IPS DF 19.7 (cell line): ENCODE measurements at regions not wholly inside any gene's neighbourhood (a gene's known extent, or its start where the extent isn't known, plus 50 kb on each side); places are given as distances from the start of the nearest gene placed in this dataset.
"Not testable (repeated sequence)": the region's sequence is repeated elsewhere in the genome, so short reads cannot be mapped to it uniquely, and the experiment has no call there.

Experiments
- DNase-seq: peaks from one replicate; pipeline ENCODE4 v3.0.0-alpha.2; 2013; ENCODE audit warnings: low read depth, low spot score

DNA sequence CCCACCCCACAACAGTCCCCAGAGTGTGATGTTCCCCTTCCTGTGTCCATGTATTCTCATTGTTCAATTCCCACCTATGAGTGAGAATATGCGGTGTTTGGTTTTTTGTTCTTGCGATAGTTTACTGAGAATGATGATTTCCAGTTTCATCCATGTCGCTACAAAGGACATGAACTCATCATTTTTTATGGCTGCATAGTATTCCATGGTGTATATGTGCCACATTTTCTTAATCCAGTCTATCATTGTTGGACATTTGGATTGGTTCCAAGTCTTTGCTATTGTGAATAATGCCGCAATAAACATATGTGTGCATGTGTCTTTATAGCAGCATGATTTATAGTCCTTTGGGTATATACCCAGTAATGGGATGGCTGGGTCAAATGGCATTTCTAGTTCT lies 156.9 kb downstream of the RHOU start:
- DNase-seq: not testable (repeated sequence)

DNA sequence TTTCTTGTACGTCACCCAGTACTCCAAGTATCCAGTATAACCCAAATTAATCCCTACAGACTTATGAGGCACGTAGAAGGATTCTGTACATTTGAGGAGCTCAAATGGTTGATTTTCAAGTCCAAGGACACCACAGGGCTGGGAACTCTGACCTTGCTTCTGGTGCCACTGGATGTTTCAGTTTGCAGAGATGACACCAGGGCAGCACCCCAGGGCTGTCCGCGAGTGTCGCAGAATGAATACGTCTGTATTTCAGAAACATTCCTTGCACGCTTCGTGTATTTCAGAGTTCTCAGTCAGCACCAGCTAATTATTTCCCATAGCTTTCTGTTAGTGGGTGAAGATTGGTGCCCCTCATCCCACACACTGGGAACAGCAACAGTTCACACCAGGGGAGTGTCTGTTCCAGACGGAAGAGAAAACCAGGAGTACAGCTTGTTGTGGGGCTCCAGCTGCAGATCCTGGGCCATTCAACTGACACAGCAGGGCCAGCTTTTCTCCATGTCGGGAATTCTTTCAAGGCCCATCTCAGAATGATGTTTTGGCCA lies 159.2 kb downstream of the RHOU start:
- DNase-seq: no peak

DNA sequence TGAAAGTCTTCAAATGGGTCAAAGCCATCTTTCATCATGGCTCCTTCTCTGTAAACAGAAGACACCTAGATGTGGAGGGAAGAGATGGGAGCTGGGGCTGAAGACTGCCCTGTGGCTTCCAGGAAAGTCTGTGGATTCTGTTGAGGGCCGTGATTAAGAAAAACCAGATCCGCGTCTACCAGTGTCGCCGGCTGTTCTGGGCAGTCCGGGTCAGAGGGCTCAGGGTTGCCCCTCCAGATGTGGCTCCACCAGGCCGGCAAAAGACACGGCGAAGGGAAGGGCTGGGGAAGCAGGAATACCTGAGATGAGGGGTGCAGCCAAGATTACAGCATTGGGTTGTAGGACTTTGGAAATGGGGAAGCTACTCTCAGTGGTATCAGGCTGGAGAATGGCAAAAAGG lies 162.6 kb downstream of the RHOU start:
- no peak for DNase-seq

DNA sequence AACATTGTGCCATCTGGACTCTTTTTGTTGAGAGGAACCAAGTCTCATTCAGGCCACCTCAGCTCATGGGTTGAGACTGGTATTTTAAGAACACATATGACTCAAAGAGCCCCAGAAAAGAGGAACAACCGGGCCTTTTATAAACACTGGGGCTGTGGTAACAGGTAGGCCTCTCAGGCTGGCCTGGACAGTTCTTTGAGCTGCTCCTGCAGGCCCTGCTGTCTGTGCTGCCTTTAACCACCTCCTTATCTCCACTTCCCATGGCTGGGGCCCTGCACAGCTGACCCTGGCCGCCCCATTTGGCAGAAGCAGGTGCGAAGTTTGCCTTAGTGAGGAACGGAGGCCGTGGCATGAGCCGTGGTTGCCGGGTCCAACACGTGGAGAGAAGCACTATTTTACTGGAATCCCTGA lies 163.3 kb downstream of the RHOU start:
- no peak for DNase-seq

DNA sequence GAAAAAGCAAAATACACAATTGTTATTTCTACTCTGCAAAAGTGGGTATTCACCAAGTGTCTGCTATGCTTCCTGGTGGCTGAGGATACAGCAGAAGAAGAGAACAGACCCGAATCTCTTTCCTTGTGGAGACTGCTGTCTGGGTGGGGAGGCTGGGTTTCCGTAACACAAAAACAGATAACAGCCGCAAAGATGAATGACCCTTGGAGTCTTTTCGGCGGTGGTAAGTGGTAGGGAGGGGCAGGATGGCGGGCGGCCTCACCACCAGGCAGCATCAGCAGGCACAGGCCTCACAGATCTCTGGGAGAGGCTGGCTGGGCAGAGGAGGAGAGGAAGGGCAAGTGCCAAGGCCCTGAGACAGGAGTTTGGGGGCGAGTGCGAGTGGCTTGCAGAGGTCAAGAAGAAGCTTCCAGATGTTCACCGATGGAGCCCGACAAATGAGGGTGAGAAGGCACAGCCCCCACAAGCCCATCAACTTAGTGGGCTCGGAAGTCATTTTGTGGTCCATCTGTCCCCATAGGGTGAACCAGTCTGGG lies 164.2 kb downstream of the RHOU start:
- no peak for DNase-seq

DNA sequence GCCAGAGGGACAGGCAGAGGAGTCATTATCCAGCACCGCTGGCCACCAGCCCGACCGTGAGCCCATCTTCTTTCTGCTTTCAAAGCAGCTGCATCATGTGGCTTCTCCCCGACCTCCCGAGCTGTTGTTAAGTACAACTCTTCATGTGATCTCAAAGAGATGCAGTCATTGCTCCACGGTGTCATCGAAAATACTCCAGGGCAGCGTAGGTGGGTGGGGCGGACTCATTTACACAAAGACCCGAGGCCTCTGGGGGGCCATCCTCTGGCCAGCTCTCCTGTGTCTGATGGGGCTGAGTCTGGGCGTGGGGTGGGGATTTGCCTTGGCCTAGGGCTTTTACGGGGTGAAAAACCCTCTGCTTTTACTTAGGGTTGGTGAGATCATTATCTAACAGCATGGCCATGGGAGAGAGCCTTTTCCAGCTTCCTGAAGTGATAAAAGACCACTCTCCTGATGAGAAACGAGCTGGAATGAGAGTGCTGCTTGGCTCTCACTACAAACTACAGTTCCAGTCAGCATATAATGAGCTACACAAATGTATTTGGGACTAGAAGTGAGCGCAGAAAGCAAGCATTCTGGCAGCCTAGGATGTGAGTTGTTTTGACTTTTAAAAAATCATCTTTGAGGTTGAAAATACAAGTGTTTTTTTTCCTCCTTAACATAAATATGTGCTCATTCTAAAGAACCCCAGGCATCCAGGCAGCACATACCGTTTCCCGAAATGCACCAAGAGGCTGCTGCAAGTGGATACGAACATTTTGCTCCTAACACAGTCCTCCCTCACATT lies 165.0 kb downstream of the RHOU start:
- DNase-seq: no peak

DNA sequence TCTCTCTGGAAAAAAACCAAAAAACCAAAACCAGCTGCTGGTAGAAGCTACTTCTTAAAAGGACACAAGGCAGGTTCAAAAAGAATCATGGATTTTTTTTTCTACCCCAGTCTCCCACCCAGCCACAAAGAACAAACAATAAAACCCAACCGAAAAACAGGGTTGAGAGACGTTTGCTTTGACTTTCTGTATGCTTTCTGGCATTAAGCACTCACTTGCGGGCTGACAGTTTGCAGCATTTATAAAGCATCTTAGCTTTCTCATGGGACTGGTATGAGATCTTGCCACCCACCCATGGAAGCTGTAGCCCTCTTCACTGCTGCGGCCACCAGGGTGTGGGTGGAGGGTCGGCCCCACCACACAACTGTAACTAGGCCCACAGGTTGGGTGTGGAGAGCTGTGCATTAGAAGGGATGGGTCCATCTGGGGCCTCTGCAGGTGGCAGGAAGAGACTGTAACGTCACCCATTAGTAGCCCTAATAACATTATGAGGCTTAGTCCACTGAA lies 165.7 kb downstream of the RHOU start:
- no peak for DNase-seq

DNA sequence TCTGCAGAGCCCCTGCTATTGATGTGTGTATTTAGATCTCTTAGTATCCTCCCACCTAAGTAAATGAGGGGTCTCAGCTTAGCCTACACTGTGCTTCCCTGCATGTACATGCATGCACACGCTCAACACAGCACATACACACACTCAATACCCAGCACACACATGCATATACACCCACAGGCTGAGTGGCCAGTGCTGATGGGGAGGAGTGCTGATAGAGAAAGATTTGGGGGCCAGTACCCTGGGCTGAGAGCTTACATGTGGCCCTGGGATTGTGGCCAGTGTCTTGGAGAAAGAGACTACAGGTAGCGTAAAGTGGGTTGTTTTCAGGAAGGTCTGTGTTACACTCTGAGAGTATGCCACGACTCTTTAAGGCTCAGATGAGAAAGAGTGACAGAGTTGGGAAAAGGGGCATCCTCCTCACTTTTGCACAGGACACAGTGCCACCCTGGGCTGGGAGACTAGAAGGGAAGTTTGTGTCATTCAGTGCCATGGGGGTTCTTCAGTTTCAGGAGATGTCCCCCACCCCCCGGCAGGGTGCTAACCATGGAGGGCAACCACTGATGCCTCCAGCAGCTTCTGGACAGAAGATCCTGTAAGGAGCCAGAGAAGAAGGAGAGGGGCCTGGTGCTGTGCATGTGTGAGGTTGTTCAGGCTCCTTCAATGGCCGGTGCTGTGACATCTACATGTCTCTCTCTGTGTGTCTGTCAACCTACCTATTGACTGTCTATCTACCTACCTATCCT lies 166.8 kb downstream of the RHOU start:
- DNase-seq: no peak

DNA sequence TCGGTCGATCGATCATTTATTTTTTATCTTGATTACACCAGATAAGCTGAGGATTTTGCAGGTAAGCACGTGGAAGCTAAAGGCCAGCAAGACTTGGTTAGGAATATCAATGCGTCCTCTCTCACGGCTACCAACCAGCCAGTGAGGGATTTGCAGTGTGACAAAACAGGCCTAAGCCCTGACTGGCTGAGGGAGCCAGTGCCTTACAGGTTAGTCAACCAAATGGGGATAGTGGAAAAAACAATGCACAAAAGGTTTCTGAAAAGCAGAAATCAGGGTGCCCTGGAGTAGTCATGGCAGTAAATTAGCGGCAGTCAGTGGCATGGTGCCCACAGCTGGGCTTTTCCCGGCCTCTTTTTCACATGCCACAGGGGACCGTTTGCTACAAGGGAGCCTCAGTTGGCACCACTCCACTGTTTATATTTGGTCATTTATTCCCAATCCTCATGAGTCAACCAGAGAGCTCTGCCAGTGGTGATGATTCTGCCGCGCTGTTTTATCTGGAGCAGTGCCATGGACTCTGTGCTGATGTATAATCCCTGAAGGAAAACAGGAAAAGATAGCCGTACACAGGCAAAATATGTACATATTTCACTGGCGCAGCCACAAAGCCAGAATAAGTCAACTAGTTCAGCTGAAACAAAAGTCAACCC lies 167.6 kb downstream of the RHOU start:
- DNase-seq: no peak

DNA sequence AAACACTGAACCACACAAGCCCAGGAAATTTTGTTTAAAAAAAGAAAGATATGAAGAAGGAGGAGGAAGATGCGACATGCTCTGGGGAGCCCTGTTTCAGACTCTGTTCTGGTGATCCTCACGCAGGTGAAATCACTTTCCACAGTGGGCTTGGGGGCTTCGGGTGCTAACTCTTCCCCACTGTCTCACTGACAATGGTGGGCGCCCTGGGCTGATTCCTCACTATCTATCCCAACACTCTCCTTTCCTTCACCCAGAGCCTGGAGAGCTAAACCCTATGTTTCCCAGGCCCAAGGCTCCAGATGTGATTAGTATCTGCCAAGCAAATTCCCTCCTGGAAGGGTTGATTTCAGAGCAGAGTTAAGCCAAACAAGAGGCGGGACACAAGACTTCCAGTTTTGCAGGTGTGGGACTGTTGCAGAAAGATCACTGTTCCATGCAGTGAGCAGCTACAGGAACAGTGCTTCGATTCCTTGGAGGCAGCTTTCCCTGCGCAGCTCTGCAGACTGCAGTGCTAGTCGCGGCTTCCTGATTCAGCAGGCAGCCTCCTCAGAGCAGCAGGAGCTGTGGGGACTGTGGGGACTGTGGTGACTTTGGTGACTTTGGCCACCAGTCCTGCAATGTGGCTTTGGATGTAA lies 168.3 kb downstream of the RHOU start:
- DNase-seq: no peak

DNA sequence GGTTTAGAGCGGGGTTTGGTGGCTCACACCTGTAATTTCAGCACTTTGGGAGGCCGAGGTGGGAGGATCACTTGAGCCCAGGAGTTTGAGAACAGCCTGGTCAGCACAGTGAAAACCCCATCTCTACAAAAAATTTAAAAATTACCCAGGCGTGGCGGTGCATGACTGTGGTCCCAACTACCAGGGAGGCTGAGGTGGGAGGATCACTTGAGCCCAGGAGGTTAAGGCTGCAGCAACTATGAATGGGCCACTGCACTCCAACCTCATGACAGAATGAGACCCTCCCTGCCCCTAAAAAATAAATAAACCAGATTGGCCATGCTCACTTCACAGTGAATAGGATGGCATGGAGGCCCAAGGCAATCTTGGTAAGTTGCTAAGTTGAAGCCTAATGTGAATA lies 168.9 kb downstream of the RHOU start:
- DNase-seq: no peak

DNA sequence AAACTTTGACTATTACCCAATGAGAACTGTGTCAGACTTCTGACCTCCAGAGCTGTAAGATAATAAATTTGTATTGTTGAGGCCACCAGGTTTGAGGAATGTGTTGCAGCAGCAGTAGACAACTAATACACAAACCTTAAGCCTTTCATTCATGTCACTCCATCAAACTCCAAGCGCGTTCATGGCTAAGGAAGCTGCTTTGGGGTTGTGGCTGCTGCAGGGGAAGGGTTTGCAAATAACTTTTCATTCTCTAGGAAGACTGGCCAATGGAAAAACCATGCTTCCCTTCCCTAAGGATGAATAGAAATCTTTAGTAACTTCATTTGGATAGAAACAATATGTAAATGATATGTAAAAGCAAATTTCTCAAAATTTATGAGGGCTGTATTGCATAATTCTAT lies 170.4 kb downstream of the RHOU start:
- no peak for DNase-seq

DNA sequence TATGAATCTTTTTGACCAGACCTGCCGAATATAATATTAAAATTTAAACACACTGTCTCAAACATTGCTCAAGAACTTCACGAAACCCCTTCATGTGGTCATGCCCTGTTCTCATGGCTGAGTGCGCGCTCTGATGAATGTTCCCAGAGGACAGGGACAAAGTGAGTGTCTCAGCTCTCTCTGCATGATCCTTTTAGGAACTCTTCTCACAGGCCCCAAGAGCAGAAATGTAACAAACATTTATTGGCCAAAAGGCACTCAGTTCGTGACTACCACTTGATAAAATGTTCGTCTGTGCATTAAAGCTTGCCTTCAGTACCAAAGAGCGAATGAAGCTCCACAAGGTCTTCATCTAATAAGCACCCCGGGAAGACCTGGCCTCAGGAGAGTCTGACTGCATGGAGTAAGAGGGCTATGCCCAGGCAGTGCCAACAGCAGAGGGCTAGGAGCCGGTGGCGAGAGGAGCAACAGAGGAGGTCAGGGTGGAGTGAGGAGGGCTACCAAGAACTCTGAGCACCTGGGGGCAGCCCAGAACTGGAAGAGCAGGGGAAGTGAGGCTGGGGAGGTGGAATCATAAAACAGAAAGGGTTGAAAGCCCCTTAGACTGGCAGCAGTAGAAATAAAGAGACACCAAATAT lies 171.1 kb downstream of the RHOU start:
- no peak for DNase-seq

DNA sequence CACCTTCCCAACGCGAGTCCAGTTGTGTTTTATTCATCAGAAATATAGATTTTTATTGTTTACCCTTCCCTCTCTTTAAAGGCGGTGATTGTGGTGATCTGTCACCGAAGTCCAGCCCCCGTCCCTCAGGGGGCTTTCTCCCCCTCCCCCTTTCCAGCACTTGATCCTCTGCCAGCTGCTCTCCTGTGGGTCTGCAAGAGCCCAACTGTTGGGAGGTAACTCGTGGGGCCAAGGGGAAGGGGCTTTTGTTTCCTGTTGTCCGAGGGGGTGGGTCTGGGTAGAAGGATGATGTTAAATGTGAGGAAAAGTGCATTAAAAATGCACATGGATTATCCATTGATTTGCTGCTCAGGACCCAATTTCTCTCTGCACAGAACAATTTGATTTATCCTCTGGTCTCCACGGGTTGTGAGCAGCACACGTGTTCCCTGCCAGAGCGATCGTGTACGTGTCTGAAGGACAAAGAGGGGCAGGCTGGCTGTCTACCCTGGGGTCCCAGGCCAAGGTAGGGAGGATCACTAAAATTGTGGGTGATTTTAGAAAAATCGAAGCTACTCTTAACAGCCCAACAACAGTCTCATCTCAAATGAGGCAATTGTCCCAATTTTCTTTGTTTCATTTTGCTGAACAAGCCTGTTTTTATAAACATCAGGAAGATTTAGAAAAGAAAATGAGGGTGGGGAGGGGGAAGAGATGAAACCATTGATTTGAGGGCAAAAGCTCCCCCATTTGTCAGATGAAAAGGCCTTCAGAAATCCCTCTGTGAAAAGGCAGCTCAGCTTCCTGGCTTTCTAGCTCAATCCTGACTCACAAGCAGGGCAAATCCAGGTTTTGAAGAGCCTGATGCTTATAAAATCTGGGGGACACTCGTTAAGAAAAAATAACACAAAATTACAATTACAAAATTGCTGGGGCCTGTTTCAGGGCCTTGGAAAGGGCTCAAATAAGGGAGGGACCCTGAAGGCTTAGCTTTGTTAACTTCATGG lies 176.2 kb downstream of the RHOU start:
- no peak for DNase-seq

DNA sequence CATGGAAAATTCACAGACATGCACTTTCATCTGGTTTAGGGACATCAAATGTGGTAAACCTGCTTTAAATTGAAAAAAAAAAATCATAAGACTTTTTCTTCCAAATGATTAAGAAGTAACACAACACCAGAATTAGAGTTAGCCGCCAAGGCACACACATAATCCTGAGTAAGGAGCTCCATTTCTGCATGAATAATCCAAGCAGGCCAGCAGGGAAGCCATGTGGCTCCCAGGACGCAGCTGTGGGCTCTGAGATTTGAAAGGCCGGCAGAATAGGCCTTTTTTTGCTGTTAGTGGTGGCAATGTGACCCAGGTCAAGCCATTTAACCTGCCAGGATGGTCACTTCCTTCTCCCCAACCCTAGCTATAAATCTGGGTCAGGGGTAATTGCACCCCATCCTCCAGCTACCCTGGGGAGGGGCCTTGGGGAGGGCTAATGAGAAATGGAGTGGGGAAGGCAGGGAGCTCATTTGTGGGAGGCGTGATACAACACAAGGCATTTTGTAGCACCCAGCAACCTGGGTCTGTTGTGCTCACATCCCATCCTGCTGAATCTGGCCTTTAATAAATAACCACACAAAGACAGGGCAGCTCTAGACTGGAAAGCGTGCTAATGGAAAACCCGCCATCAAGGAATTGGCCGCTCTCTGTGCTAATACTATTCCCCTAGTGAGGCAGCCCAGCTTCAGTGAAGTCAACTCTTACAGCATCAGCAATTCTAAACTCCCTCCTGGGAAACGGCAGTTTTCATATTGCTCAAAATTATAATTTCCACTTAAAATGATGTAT lies 178.5 kb downstream of the RHOU start:
- no peak for DNase-seq

DNA sequence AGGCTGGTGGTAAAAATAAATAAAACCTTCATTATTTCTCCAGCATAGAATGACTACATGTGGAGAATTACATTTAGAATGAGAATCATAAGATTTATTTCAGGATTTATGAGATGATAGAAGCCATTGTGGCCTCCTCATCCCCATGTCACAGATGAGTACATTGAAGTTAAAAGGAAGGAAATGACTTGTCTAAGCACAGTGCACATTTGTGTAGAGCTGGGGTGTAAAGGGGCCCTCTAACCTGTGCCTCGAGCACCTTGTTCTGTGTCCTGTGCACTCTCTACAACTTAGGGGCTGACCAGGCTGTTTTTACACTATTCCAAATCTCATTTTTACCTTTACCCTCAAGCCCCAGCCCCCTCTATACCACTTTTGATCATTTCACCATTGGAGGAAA lies 179.4 kb downstream of the RHOU start:
- no peak for DNase-seq

DNA sequence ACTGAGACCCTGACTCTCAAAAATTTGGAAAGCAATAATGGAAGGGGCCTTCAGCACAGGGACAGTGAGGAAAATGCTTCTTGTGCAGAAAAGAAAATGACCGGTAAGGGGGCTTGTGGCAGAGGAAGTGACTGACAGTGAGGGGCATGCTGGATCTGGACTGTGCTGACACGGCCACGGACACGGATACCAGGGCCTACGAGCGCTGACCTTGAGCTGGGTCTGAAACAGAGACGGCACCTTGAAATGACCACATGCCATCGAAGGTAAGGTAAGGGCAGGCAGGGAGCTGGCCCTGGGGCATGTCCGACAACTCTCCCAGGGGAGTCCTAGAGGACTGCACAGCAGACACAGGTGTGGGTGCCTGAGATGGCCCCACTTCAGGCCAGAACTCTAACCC lies 182.1 kb downstream of the RHOU start:
- no peak for DNase-seq

DNA sequence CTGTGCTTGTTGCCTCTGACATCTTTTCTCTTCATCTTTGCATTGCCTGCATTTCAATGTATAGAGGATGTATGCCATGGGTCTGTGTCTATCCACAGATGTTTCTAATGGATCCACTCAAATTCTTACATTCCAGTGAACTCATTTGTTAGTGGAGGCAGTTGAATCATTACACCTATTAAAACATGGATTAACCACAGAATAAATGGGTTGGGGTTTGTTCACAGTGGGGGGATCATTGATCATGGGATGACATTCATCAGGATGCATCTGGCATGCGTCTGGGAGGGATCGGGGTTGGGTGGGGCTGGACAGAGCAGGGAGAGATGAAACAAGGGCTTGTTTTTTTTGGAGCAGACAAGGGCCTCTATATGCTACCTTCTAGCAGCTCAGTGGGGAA lies 182.5 kb downstream of the RHOU start:
- DNase-seq: no peak

DNA sequence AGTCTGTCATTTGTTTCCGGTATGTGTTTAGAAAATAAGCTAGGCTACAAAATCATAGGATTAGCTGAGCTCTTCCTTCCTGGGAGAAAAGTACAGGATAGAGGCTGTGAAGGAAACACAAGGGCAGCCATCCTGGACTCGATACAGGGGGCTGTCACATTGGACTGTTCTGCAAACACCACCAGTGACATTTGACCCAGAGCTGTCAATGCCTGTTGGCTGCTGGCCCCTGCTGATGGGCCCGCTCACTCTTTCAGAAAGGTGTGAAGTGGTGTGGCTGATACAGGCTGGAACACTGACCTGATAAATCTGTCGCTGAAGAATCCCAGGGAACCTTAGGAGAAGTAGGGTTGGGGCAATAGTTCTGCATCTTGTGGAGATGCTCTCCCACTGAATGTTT lies 183.1 kb downstream of the RHOU start:
- no peak for DNase-seq
